ENCODE measurements at regions not wholly inside any gene's neighbourhood (a gene's known extent, or its start where the extent isn't known, plus 50 kb on each side); places are given as distances from the start of the nearest gene placed in this dataset.
"Not testable (repeated sequence)": the region's sequence is repeated elsewhere in the genome, so short reads cannot be mapped to it uniquely, and the experiment has no call there.

DNA sequence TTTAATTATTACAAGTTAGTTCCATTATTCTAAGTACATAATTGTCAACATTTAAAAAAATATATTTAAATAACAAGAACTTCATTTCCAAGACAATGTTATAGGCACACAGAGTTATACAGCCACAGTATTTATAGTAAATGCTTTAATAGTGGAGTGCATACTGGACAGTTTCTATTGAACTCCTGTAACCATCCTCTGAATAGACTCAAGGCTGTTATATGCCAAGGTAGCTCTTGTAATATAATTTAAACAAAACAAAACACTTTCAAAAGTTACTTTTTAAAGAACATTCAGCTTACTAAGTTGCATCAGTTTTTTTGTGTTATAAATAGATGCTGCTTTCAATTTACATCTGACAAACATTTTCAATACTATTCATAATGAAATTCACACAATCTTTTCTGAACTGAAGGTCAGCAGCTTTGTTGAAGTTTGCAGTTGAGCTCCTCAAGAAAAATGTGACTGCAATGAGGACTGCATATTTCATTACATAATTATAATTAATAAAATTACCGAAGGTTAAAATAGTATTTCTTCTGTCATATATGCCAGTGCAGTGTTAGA, 549.9 kb upstream of the CYLC2 start:
- Histone ChIP-seq H3K9me3 (replicated peaks; ENCODE audit: insufficient read depth, low read length) (no peaks in the 10 kb centered on the region), H3K9me2 (replicated peaks; ENCODE audit: insufficient read depth, low read length) (no peaks in the 10 kb centered on the region), H3K27me3 (replicated peaks; ENCODE audit: insufficient read depth, low read length) (no peaks in the 10 kb centered on the region), H3K36me3 (replicated peaks; ENCODE audit: insufficient read depth, low read length) (no peaks in the 10 kb centered on the region), H3K4me3 (ENCODE audit: low read length) (no peak overlapping the region), H3K4me1 (ENCODE audit: low read length) (peaks cover 12% of the 10 kb centered on the region), H3K27ac (ENCODE audit: low read length) (peak overlapping the region; percentile 12; the same call in 1 of the 2 replicates), H3K4me2 (ENCODE audit: low read depth, low read length) (peak overlapping the region; percentile 11; the same call in 1 of the 2 replicates), H2AFZ (ENCODE audit: low read length) (no peak overlapping the region), H3K79me2 (ENCODE audit: low read length) (no peaks in the 10 kb centered on the region), H4K20me1 (ENCODE audit: insufficient read depth, low read length) (no peaks in the 10 kb centered on the region), H3F3A (ENCODE audit: insufficient read depth, low read length) (no peaks in the 10 kb centered on the region), H3K9ac (ENCODE audit: low read length) (no peak overlapping the region)
- DNase-seq = peak; percentile 37
- TF ChIP-seq, protein P1, sequence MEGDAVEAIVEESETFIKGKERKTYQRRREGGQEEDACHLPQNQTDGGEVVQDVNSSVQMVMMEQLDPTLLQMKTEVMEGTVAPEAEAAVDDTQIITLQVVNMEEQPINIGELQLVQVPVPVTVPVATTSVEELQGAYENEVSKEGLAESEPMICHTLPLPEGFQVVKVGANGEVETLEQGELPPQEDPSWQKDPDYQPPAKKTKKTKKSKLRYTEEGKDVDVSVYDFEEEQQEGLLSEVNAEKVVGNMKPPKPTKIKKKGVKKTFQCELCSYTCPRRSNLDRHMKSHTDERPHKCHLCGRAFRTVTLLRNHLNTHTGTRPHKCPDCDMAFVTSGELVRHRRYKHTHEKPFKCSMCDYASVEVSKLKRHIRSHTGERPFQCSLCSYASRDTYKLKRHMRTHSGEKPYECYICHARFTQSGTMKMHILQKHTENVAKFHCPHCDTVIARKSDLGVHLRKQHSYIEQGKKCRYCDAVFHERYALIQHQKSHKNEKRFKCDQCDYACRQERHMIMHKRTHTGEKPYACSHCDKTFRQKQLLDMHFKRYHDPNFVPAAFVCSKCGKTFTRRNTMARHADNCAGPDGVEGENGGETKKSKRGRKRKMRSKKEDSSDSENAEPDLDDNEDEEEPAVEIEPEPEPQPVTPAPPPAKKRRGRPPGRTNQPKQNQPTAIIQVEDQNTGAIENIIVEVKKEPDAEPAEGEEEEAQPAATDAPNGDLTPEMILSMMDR (IDR thresholded peaks at IDR 0.05; ENCODE audit: low read length) = no peak
- TF ChIP-seq EZH2phosphoT487 (IDR thresholded peaks at IDR 0.05; ENCODE audit: low read length) (no peak), EZH2 (optimal IDR thresholded peaks at IDR 0.05; ENCODE audit: low read depth, low read length) (no peak)

DNA sequence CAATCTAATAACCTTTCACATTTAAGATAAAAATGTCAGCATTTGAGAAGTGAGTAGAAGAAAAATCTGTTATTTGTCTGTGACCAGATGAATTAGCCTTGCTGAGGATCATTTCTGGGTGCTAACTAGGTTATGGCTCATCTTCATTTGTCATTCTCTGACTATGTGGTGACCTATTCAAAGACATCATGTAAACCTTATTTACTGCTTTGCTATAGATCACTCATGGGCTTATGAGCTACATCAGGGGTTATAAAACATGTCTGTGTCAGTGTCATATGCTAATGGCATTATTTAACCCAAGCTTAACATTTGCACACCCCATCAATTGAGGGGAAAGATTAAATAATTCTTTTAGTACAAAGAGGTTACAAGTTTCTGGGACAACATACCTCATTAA, 555.5 kb upstream of the CYLC2 start:
- H3K9me2 ChIP-seq (replicated peaks; ENCODE audit: insufficient read depth, low read length) = no peaks in the 10 kb centered on the region
- no peak overlapping the region for H2AFZ ChIP-seq (ENCODE audit: low read length)
- H3K9ac ChIP-seq (ENCODE audit: low read length) = no peak overlapping the region
- H3K27ac ChIP-seq (ENCODE audit: low read length) = no peak overlapping the region
- no peak overlapping the region for H3K4me3 ChIP-seq (ENCODE audit: low read length)
- DNase-seq = no peak
- H3K27me3 ChIP-seq (replicated peaks; ENCODE audit: insufficient read depth, low read length) = no peaks in the 10 kb centered on the region
- no peaks in the 10 kb centered on the region for H4K20me1 ChIP-seq (ENCODE audit: insufficient read depth, low read length)
- H3K79me2 ChIP-seq (ENCODE audit: low read length) = no peaks in the 10 kb centered on the region
- H3K9me3 ChIP-seq (replicated peaks; ENCODE audit: insufficient read depth, low read length) = no peaks in the 10 kb centered on the region
- TF ChIP-seq, protein P1 (IDR thresholded peaks at IDR 0.05; ENCODE audit: low read length) = no peak
- TF ChIP-seq EZH2phosphoT487 (IDR thresholded peaks at IDR 0.05; ENCODE audit: low read length) = no peak
- no peak for TF ChIP-seq EZH2 (optimal IDR thresholded peaks at IDR 0.05; ENCODE audit: low read depth, low read length)
- H3K4me2 ChIP-seq (ENCODE audit: low read depth, low read length) = no peak overlapping the region
- H3K36me3 ChIP-seq (replicated peaks; ENCODE audit: insufficient read depth, low read length) = no peaks in the 10 kb centered on the region
- no peaks in the 10 kb centered on the region for H3F3A ChIP-seq (ENCODE audit: insufficient read depth, low read length)
- H3K4me1 ChIP-seq (ENCODE audit: low read length) = peaks cover 3% of the 10 kb centered on the region; the same call in 1 of the 2 replicates

DNA sequence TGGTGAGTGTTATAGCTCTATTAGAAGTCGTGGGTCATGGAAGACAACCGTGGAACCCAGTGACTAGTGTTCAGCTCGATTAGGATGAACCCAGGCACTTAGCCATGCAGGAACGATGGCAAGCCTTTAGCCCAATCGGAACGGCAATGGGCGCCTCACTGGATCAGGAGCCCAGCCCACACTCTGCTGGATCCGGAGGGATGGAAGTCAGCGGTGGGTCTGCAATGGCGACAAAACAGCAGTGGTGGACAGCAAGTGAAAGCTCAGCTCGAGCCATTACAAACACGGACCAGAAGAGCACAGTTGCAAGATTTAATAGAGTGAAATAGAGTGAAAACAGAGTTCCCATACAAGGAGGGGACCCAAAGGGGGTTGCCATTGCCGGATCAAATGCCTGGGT, 558.5 kb upstream of the CYLC2 start:
- H3F3A ChIP-seq (ENCODE audit: insufficient read depth, low read length); H3K9ac ChIP-seq (ENCODE audit: low read length); H3K4me3 ChIP-seq (ENCODE audit: low read length); H3K27me3 ChIP-seq (replicated peaks; ENCODE audit: insufficient read depth, low read length); H3K36me3 ChIP-seq (replicated peaks; ENCODE audit: insufficient read depth, low read length); H3K4me2 ChIP-seq (ENCODE audit: low read depth, low read length); H2AFZ ChIP-seq (ENCODE audit: low read length); H3K27ac ChIP-seq (ENCODE audit: low read length); H3K4me1 ChIP-seq (ENCODE audit: low read length); H4K20me1 ChIP-seq (ENCODE audit: insufficient read depth, low read length); H3K9me2 ChIP-seq (replicated peaks; ENCODE audit: insufficient read depth, low read length); H3K9me3 ChIP-seq (replicated peaks; ENCODE audit: insufficient read depth, low read length); DNase-seq; H3K79me2 ChIP-seq (ENCODE audit: low read length): not testable (repeated sequence)

DNA sequence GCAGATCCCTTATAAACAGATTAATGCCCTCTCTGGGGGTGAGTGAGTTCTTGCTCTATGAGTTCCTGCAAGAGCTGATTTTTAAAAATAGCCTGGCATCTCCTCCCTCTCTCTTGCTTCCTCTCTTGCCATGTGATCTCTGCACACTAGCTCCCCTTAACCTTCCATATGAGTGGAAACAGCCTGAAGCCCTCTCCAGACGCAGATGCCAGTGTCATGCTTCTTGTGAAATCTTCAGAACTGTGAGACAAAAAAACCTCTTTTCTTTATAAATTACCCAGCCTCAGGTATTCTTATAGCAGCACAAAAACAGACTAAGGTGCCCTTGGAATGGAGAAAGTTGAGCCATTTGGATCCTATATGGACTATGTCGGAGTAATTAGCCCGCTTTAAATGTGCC, 559.7 kb upstream of the CYLC2 start:
- Histone ChIP-seq H3K79me2 (ENCODE audit: low read length) (no peaks in the 10 kb centered on the region), H3K4me1 (ENCODE audit: low read length) (no peaks in the 10 kb centered on the region), H3K4me3 (ENCODE audit: low read length) (no peak overlapping the region), H3K9me2 (replicated peaks; ENCODE audit: insufficient read depth, low read length) (no peaks in the 10 kb centered on the region), H4K20me1 (ENCODE audit: insufficient read depth, low read length) (no peaks in the 10 kb centered on the region), H3K9me3 (replicated peaks; ENCODE audit: insufficient read depth, low read length) (no peaks in the 10 kb centered on the region), H3K36me3 (replicated peaks; ENCODE audit: insufficient read depth, low read length) (no peaks in the 10 kb centered on the region), H2AFZ (ENCODE audit: low read length) (no peak overlapping the region), H3K27me3 (replicated peaks; ENCODE audit: insufficient read depth, low read length) (no peaks in the 10 kb centered on the region), H3F3A (ENCODE audit: insufficient read depth, low read length) (no peaks in the 10 kb centered on the region), H3K27ac (ENCODE audit: low read length) (no peak overlapping the region), H3K4me2 (ENCODE audit: low read depth, low read length) (no peak overlapping the region), H3K9ac (ENCODE audit: low read length) (no peak overlapping the region)
- no peak for TF ChIP-seq EZH2 (optimal IDR thresholded peaks at IDR 0.05; ENCODE audit: low read depth, low read length)
- TF ChIP-seq, protein P1 (IDR thresholded peaks at IDR 0.05; ENCODE audit: low read length) = no peak
- TF ChIP-seq EZH2phosphoT487 (IDR thresholded peaks at IDR 0.05; ENCODE audit: low read length) = no peak
- no peak for DNase-seq
